ENCODE measurements at regions not wholly inside any gene's neighbourhood (a gene's known extent, or its start where the extent isn't known, plus 50 kb on each side); places are given as distances from the start of the nearest gene placed in this dataset.

DNA sequence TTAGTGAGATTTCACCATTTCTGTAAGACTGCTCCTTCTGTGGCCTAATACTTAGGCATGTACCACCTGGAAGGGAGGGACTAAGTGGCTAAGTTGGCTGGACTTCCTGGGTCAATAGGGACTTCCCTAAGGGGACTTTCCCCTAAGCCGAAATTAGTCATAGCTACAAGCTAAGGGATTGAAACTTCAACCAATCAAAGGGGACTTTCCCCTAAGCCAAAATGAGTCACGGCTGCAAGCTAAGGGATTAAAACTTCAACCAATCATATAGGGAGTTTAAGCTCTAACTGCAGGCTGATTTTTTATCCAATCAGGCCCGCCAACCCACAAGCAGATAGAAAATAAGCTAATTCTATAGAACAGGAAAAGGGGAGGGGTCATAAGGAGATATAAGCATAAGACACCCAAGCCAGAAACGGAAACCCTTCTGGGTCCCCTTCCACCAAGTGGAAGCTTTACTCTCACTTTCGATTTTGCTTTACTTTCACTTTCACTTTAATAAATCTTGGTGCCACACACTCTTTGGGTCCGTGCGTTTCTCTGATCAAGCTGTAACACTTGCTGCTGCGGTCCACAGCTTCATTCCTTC is 382.8 kb downstream of the KLHL4 start:
- TF ChIP-seq POLR2AphosphoS5 (IDR thresholded peaks at IDR 0.05; ENCODE audit: low read depth, low read length) = no peak
- TF ChIP-seq HIVEP1 (CRISPR knock-in tag; IDR thresholded peaks at IDR 0.05) = no peak
- TF ChIP-seq, protein P1, sequence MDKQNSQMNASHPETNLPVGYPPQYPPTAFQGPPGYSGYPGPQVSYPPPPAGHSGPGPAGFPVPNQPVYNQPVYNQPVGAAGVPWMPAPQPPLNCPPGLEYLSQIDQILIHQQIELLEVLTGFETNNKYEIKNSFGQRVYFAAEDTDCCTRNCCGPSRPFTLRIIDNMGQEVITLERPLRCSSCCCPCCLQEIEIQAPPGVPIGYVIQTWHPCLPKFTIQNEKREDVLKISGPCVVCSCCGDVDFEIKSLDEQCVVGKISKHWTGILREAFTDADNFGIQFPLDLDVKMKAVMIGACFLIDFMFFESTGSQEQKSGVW (CRISPR knock-in tag; IDR thresholded peaks at IDR 0.05; ENCODE audit: borderline replicate concordance) = no peak
- TF ChIP-seq, protein P2, sequence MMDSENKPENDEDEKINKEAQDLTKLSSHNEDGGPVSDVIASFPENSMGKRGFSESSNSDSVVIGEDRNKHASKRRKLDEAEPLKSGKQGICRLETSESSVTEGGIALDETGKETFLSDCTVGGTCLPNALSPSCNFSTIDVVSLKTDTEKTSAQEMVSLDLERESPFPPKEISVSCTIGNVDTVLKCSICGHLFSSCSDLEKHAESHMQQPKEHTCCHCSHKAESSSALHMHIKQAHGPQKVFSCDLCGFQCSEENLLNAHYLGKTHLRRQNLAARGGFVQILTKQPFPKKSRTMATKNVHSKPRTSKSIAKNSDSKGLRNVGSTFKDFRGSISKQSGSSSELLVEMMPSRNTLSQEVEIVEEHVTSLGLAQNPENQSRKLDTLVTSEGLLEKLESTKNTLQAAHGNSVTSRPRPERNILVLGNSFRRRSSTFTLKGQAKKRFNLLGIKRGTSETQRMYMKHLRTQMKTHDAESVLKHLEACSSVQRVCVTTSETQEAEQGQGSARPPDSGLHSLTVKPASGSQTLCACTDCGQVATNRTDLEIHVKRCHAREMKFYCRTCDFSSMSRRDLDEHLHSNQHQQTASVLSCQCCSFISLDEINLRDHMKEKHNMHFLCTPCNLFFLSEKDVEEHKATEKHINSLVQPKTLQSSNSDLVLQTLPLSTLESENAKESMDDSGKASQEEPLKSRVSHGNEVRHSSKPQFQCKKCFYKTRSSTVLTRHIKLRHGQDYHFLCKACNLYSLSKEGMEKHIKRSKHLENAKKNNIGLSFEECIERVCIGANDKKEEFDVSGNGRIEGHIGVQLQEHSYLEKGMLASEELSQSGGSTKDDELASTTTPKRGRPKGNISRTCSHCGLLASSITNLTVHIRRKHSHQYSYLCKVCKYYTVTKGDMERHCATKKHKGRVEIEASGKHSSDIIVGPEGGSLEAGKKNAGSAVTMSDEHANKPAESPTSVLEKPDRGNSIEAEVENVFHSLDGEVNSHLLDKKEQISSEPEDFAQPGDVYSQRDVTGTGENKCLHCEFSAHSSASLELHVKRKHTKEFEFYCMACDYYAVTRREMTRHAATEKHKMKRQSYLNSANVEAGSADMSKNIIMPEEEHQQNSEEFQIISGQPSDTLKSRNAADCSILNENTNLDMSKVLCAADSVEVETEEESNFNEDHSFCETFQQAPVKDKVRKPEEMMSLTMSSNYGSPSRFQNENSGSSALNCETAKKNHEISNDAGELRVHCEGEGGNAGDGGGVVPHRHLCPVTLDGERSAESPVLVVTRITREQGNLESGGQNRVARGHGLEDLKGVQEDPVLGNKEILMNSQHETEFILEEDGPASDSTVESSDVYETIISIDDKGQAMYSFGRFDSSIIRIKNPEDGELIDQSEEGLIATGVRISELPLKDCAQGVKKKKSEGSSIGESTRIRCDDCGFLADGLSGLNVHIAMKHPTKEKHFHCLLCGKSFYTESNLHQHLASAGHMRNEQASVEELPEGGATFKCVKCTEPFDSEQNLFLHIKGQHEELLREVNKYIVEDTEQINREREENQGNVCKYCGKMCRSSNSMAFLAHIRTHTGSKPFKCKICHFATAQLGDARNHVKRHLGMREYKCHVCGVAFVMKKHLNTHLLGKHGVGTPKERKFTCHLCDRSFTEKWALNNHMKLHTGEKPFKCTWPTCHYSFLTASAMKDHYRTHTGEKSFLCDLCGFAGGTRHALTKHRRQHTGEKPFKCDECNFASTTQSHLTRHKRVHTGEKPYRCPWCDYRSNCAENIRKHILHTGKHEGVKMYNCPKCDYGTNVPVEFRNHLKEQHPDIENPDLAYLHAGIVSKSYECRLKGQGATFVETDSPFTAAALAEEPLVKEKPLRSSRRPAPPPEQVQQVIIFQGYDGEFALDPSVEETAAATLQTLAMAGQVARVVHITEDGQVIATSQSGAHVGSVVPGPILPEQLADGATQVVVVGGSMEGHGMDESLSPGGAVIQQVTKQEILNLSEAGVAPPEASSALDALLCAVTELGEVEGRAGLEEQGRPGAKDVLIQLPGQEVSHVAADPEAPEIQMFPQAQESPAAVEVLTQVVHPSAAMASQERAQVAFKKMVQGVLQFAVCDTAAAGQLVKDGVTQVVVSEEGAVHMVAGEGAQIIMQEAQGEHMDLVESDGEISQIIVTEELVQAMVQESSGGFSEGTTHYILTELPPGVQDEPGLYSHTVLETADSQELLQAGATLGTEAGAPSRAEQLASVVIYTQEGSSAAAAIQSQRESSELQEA (CRISPR knock-in tag; IDR thresholded peaks at IDR 0.05; ENCODE audit: not compliant biosample characterization) = no peak
- no peak for TF ChIP-seq MYC (CRISPR knock-in tag; IDR thresholded peaks at IDR 0.05; ENCODE audit: borderline replicate concordance)
- TF ChIP-seq, protein P3, sequence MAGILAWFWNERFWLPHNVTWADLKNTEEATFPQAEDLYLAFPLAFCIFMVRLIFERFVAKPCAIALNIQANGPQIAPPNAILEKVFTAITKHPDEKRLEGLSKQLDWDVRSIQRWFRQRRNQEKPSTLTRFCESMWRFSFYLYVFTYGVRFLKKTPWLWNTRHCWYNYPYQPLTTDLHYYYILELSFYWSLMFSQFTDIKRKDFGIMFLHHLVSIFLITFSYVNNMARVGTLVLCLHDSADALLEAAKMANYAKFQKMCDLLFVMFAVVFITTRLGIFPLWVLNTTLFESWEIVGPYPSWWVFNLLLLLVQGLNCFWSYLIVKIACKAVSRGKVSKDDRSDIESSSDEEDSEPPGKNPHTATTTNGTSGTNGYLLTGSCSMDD (CRISPR knock-in tag; IDR thresholded peaks at IDR 0.05) = no peak
- no peak for TF ChIP-seq ZNF251 (CRISPR knock-in tag; IDR thresholded peaks at IDR 0.05)

All from HepG2 (cell line).